Common myeloid progenitor, CD34-positive (primary cell): ENCODE measurements at regions not wholly inside any gene's neighbourhood (a gene's known extent, or its start where the extent isn't known, plus 50 kb on each side); places are given as distances from the start of the nearest gene placed in this dataset.
"Not testable (repeated sequence)": the region's sequence is repeated elsewhere in the genome, so short reads cannot be mapped to it uniquely, and the experiment has no call there.

Experiments
- CTCF ChIA-PET: fragments of 350-600 bp; sonication (Branson Sonifier 250); formaldehyde crosslinking; loops from one replicate; lab custom pipeline; 2021; ENCODE audit warnings: antibody characterized with exemption; lab: Charles Lee
- POLR2A ChIA-PET: fragments of 350-600 bp; sonication (Branson Sonifier 250); formaldehyde crosslinking; loops from one replicate; lab custom pipeline; 2021; ENCODE audit warnings: antibody characterized with exemption; lab: Charles Lee
- DNase-seq, 3 donors: peaks; one replicate each; pipeline versions ENCODE4 v3.0.0 to v3.0.0-alpha.2; 2013
- H3K27ac ChIP-seq, 2 experiments: 1 replicate in 1 of 2; 2 replicates in 1 of 2; pipeline ENCODE4 v1.7.0; 2013; ENCODE audit warnings: inconsistent platforms in 2 of 2, low read length in 2 of 2, mild to moderate bottlenecking in 2 of 2, low read depth in 1 of 2, moderate library complexity in 1 of 2; ENCODE audit not compliant: severe bottlenecking in 2 of 2, insufficient read depth in 1 of 2, poor library complexity in 1 of 2
- H3K27me3 ChIP-seq, 5 experiments: replicated peaks in 2 of 5; 1 replicate in 3 of 5; 2 replicates in 2 of 5; pipeline versions ENCODE4 v1.6.1 to v1.7.0; 2013; ENCODE audit warnings: low read length in 4 of 5, mild to moderate bottlenecking in 2 of 5, moderate library complexity in 2 of 5, inconsistent platforms in 1 of 5; ENCODE audit not compliant: insufficient read depth in 5 of 5, control insufficient read depth in 4 of 5
- H3K36me3 ChIP-seq, 4 experiments: 1 replicate in 2 of 4; 2 replicates in 2 of 4; pipeline versions ENCODE4 v1.6.1 to v1.7.0; 2013; ENCODE audit warnings: low read length in 3 of 4, control low read depth in 1 of 4, mild to moderate bottlenecking in 1 of 4; ENCODE audit not compliant: control insufficient read depth in 4 of 4, insufficient read depth in 4 of 4
- H3K4me1 ChIP-seq, 4 experiments: 1 replicate in 3 of 4; 2 replicates in 1 of 4; pipeline versions ENCODE4 v1.6.1 to v1.7.1; 2013; ENCODE audit warnings: low read length in 3 of 4, mild to moderate bottlenecking in 3 of 4, control low read depth in 1 of 4, inconsistent platforms in 1 of 4, moderate library complexity in 1 of 4; ENCODE audit not compliant: control insufficient read depth in 4 of 4, insufficient read depth in 4 of 4; ENCODE audit errors: control extremely low read depth in 1 of 4
- H3K4me3 ChIP-seq, 7 experiments: 1 replicate in 4 of 7; 2 replicates in 3 of 7; pipeline versions ENCODE4 v1.5.1 to v1.7.0; 2013; ENCODE audit warnings: mild to moderate bottlenecking in 7 of 7, low read length in 6 of 7, moderate library complexity in 6 of 7, inconsistent platforms in 2 of 7, low read depth in 2 of 7, control low read depth in 1 of 7; ENCODE audit not compliant: insufficient read depth in 4 of 7, control insufficient read depth in 1 of 7; ENCODE audit errors: extremely low read depth in 1 of 7
- H3K9me3 ChIP-seq, 5 experiments: 1 replicate in 4 of 5; 2 replicates in 1 of 5; pipeline versions ENCODE4 v1.6.1 to v1.7.1; 2013; ENCODE audit warnings: low read length in 4 of 5, mild to moderate bottlenecking in 2 of 5, inconsistent platforms in 1 of 5, low read depth in 1 of 5, moderate library complexity in 1 of 5; ENCODE audit not compliant: control insufficient read depth in 4 of 5, insufficient read depth in 2 of 5; ENCODE audit errors: control extremely low read depth in 1 of 5
- WGBS: methylation state at CpG from one replicate; pipeline ENCODE4 v1.1.5; 2013; ENCODE audit not compliant: insufficient coverage; 5-methylcytosine and 5-hydroxymethylcytosine counted together

DNA sequence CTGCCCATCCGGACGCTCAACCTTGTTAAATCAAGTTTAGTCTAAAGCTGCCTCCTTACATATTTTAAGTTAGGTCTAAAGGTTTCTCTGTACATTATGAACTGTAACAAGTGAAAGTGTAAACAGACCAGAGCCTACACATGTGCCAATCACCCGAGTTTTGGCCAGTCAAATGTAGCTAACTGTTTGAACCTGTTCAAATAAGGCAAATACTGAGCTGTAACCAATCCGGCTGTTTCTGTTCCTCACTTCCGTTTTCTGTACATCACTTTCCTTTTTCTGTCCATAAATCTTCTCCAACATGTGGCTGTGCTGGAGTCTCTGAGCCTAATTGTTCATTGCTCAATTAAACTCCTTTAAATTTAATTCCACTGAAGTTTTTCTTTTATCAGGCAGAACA, 113.3 kb upstream of the SHISA3 start:
- H3K4me3 ChIP-seq, result no peak overlapping the region
- ChIA-PET CTCF (interaction anchor here (1.1 to 1.5 kb wide), 2 partner anchors 10 to 236 kb away, joined by 5 read pairs; no protein-coding TSS in a partner anchor), POLR2A (no interaction called here)
- no peaks in the 10 kb centered on the region for H3K27me3 ChIP-seq
- peak in 2 of 3 donors; percentile 18 to 19 for DNase-seq
- no peaks in the 10 kb centered on the region for H3K36me3 ChIP-seq
- H3K9me3 ChIP-seq, result no peaks in the 10 kb centered on the region
- peaks cover 0 to 3% (median 0%) of the 10 kb centered on the region in 4 experiments for H3K4me1 ChIP-seq
- WGBS, result 43% methylated on average over 3 of the region's 5 CpGs
- no peak overlapping the region for H3K27ac ChIP-seq

GRCh38 chr4:42288876-42289275, 108.4 kb upstream of the SHISA3 start:
- H3K36me3 ChIP-seq, H3K4me1 ChIP-seq, POLR2A ChIA-PET, DNase-seq, H3K4me3 ChIP-seq, H3K27ac ChIP-seq, H3K27me3 ChIP-seq, CTCF ChIA-PET, H3K9me3 ChIP-seq: not testable (repeated sequence)
- WGBS, result 95% methylated on average over 3 of the region's 5 CpGs

DNA sequence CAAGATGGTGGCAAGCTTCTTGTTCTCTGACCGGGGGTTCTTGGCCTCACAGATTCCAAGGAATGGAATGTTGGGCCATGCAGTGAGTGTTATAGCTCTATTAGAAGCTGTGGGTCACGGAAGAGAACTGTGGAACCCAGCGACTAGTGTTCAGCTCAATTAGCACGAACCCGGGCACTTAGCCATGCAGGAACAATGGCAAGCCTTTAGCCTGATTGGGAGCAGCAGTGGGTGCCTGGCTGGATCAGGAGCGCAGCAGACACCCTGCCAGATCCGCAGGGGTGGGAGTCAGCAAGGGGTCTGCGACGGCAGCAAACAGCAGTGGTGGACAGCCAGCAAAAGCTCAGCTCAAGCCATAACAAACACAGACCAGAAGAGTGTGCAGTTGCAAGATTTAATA, 105.1 kb upstream of the SHISA3 start:
- H3K27me3 ChIP-seq, DNase-seq, H3K36me3 ChIP-seq, H3K4me1 ChIP-seq, H3K9me3 ChIP-seq, H3K27ac ChIP-seq, POLR2A ChIA-PET, CTCF ChIA-PET, H3K4me3 ChIP-seq: not testable (repeated sequence)
- 97% methylated on average over 9 of the region's 9 CpGs for WGBS

DNA sequence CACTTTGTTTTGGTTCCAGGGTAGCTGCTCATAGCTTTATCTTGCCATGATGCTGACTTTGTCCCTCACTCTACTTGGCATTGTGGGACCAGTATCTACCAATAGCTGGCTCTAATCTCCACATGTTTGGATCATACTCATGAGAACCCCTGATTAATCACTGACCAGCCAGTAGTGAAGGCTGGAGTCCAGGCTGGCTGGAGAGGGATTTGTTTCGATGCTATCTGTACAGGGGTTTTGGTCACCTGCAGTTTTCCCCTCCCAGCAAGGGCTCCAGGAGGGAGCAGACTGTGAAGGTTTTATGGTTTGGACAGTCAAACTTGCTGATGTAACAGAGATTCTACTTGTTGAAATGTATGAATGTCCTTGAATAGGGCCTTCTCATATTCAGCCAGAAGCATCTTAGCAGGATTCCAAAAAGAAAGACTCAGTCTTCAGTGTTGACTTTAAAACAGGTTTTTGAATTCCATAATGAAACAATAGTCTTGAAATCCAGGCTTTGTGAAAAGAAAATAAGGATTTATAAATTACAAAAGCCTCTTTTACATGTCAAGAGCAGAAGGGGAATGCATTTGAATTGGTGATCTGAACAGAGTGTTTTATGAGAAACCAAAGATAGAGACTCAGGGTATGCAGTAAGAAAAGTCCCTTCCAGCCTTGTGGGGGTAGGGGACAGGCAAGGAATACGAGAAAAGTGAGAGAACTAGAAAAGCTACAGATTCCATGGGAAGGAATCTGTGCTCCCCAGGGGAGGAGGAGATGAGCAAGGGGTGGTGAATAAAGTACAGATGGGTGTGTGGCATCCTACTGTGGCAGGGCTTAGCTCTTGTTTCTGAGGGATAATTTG, 103.1 kb upstream of the SHISA3 start:
- 100% methylated on average over 1 of the region's 2 CpGs for WGBS

GRCh38 chr4:42296196-42296595, 101.1 kb upstream of the SHISA3 start:
- Histone ChIP-seq H3K36me3 (no peaks in the 10 kb centered on the region), H3K4me3 (no peak overlapping the region), H3K9me3 (no peaks in the 10 kb centered on the region), H3K4me1 (no peaks in the 10 kb centered on the region), H3K27ac (no peak overlapping the region), H3K27me3 (peaks cover 0 to 1% (median 0%) of the 10 kb centered on the region in 5 experiments)
- POLR2A ChIA-PET, result no interaction called here
- CTCF ChIA-PET, result no interaction called here
- 100% methylated on average over 2 of the region's 3 CpGs for WGBS
- no peak for DNase-seq

More for the DNA sequence above, 103.1 kb upstream of the SHISA3 start:
- POLR2A ChIA-PET, result no interaction called here
- DNase-seq, result no peak
- H3K27ac ChIP-seq, result no peak overlapping the region
- H3K27me3 ChIP-seq, result no peaks in the 10 kb centered on the region
- CTCF ChIA-PET, result interaction anchor here (0.9 to 2.0 kb wide), 3 partner anchors 10 to 15 kb away, joined by 3 to 6 read pairs (median 5); no protein-coding TSS in a partner anchor
- no peaks in the 10 kb centered on the region for H3K9me3 ChIP-seq
- H3K4me3 ChIP-seq, result no peak overlapping the region
- no peaks in the 10 kb centered on the region for H3K4me1 ChIP-seq
- H3K36me3 ChIP-seq, result no peaks in the 10 kb centered on the region

GRCh38 chr4:42302348-42302747, 94.9 kb upstream of the SHISA3 start:
- DNase-seq, result no peak
- Histone ChIP-seq H3K27me3 (peaks cover 0 to 6% (median 0%) of the 10 kb centered on the region in 5 experiments), H3K27ac (no peak overlapping the region), H3K9me3 (no peaks in the 10 kb centered on the region), H3K4me1 (no peaks in the 10 kb centered on the region), H3K36me3 (no peaks in the 10 kb centered on the region), H3K4me3 (peak overlapping the region in 1 of 7 experiments; percentile 6)
- 0% methylated on average over 1 of the region's 4 CpGs for WGBS
- POLR2A ChIA-PET, result no interaction called here
- CTCF ChIA-PET, result no interaction called here
